Astrocyte of the spinal cord (primary cell): ENCODE measurements at regions not wholly inside any gene's neighbourhood (a gene's known extent, or its start where the extent isn't known, plus 50 kb on each side); places are given as distances from the start of the nearest gene placed in this dataset.

ENCODE experiments used
- DNase-seq: peaks from one replicate; pipeline ENCODE4 v3.0.0; 2011; ENCODE audit warnings: low read depth, low spot score
- H3K4me3 ChIP-seq: 2 replicates; pipeline ENCODE4 v1.5.1; 2011; ENCODE audit warnings: low read depth, mild to moderate bottlenecking, low read length, moderate library complexity
- CTCF ChIP-seq: IDR thresholded peaks from 2 replicates; pipeline ENCODE4 v1.5.1; 2012; ENCODE audit warnings: low read depth, mild to moderate bottlenecking, low read length, inconsistent platforms
- in situ Hi-C: cut with HindIII; loops from 2 replicates; pipeline ENCODE4 v1.10.0; 2017; ENCODE audit warnings: low sequenced_read_pairs

- DNase-seq = no peak
- in situ Hi-C loops = no loop called here
- TF ChIP-seq CTCF = no peak
- no peak overlapping the region for H3K4me3 ChIP-seq
Measured at GRCh38 chr6:144854654-144855053, 569.5 kb downstream of the UTRN start.

GRCh38 chr6:144855375-144855774 is 570.2 kb downstream of the UTRN start:
- DNase-seq = no peak
- in situ Hi-C loops = no loop called here
- H3K4me3 ChIP-seq = no peak overlapping the region
- no peak for TF ChIP-seq CTCF

- no peak for TF ChIP-seq CTCF
- H3K4me3 ChIP-seq = no peak overlapping the region
- DNase-seq = no peak
- in situ Hi-C loops = no loop called here
Measured at GRCh38 chr6:144855812-144856531, 570.8 kb downstream of the UTRN start.

GRCh38 chr6:144856622-144857021 is 571.5 kb downstream of the UTRN start:
- in situ Hi-C loops = no loop called here
- no peak overlapping the region for H3K4me3 ChIP-seq
- TF ChIP-seq CTCF = no peak
- DNase-seq = no peak

- H3K4me3 ChIP-seq = no peak overlapping the region
- DNase-seq = no peak
- in situ Hi-C loops = no loop called here
- no peak for TF ChIP-seq CTCF
Measured at GRCh38 chr6:144857086-144857485, 572.0 kb downstream of the UTRN start.

GRCh38 chr6:144862769-144863168 is 577.6 kb downstream of the UTRN start:
- no peak overlapping the region for H3K4me3 ChIP-seq
- TF ChIP-seq CTCF = no peak
- in situ Hi-C loops = no loop called here
- no peak for DNase-seq
